Inflammatory macrophage treated with lipopolysaccharide for 1 hour (primary cell): ENCODE measurements at regions not wholly inside any gene's neighbourhood (a gene's known extent, or its start where the extent isn't known, plus 50 kb on each side); places are given as distances from the start of the nearest gene placed in this dataset.
A peak's percentile ranks its signal among the peaks of the same experiment; 100 is the strongest.

Source experiments
- DNase-seq, 2 donors: peaks; one replicate each; pipeline ENCODE4 v3.0.0-alpha.2; 2020 to 2022

DNA sequence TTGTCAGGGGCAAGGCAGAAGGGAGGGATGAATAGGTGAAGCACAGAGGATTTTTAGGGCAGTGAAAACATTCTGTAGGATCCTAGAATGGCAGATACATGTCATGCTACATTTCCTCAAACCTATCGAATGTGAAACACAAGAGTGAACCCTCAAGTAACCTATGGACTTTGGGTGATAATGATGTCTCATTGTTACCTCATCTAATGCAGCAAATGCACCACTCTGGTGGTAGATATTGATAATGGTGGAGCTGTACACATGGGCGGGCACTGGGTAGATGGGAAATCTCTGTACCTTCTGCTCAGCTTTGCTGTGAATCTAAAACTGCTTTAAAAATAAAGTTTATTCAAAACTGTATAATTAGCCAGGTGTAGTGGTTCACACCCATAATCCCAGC is 95.2 kb upstream of the NCK2 start:
- no peak for DNase-seq

- no peak for DNase-seq
Observed at GRCh38 chr2:105647731-105648130, 97.0 kb upstream of the NCK2 start.

DNA sequence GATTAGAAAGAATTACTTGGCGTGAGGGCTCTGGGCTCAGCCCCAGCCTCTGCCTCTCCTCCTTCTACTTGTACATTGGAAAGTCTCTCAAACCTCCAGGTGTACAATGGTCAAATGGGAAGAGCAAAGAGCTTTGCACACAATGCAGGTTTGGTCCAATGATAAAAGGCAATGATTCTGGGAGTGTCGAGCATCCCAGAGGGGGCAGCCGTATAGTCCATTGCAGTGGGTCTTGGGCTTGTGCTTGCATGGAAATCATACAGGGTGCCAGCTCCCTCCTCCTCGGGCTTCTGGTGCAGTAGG is 98.0 kb upstream of the NCK2 start:
- DNase-seq = no peak

DNA sequence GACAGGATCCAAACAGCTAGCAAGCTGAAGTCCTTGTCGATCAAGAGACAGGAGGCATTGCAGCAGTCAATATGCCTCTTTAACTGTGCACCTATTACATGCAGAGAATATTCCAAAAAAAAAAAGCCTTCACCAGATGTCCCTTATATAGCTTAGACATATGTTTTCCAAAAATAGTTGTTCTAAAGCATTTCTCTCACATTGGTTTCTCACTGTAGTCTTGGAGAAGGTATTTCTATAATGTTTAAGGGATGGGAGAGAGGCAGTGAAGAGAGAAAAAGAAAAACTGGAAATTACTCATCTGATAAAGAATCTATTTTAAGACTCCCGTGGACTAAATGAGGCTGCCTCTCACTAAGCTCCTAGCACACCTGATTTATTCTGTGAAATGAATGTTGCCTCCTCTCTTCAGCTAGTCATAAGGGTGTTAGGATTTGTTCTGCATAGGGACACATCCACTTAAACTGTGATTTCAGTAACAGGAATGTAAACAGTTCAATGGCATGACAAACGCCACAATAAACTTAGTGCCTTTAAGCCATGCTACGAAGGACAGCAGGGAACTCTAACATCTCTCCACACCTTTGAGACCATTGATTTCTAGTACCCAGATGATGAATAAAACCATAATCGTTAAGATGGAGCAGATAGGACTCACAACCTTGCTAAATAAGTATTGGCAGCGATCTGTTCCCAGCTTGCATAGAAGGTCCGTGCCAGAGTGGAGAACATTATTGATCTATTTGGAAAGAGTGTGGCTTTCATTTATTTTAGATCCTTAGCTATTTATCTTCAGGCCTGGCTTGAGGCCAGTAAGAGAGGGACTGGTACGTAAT is 98.6 kb upstream of the NCK2 start:
- no peak for DNase-seq

DNA sequence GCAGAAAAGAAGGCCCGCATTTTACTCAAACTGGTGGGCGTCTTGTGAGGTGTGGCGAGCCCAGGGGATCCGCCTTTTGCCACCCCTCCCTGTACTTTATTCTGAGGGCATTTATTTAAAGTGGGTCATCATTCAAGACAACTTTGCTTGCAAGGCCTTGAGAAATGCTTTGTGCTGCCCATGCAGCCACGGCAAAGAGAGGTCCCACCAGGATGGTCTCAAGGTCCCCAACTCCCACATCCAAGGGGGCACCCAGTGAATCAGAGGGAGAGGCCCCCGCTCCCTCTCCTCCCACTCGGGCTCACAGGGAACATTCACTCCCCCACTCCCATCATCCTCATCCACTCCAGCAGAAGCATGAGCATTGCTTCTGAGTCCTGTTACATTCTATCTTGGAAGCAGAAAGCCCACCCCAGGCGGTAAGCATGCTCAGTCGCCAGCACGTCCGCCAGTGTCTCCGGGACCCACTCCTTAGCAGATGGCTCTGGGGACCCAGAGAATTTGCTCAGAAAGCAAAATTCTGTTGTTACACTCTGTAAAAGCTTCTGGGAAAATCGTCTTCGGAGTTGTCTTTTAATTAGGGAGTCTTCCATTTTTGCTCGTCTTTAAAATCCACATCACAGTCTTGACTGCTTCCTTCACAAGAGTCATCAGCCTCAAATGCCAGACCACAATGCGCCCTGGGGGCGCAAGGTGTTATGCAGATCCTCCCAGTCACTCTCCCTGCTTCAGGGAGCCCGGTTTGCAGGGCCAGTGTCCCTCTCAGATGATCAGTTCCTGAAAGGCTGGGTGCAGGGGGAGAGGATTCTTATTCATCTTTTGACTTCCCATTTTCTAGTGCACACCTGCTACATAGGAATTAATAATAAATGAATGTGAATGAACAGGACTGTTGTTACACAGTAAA is 99.4 kb upstream of the NCK2 start:
- DNase-seq = no peak

- DNase-seq = no peak
Observed at GRCh38 chr2:105644174-105644980, 100.3 kb upstream of the NCK2 start.

- DNase-seq = no peak
Observed at GRCh38 chr2:105643405-105644173, 101.1 kb upstream of the NCK2 start.

DNA sequence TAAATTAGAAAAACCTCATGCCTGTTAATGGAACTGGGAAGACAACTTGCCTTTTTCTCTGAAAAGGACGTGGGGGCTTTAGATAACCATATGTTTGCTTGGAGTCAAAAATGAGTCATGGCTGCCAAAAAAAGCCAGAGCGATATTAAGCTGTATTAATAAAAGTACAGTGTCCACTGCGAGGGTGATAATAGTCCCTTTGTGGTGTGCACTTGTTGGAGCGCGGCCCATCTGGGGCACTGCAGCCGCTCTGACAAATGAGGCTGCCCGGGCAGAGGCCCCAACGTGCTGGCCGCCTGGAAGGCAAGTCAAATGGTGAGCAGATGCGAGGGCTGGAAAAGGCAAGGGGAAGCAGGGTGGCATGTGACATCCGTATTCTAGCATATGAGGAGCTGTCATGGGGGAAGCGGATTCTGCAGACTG is 103.3 kb upstream of the NCK2 start:
- DNase-seq = peak in 1 of 2 donors; percentile 1

DNA sequence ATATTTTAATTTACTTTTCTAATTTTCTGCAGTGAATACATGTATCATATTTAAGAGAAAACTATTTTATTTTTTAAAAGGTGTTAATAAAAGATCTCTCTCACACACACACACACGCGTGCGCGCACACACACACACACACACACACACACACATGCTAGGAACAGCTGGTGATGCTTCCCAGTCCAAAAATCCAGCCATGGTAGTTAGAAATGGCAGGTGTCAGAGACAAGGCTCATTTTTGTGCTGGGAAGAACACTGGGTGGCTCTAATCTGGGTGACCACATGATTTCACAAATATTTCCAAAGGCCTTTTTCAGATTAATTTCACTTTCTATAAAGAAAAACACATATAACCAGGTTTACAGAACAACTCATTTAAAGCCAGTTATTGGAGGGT is 104.5 kb upstream of the NCK2 start:
- DNase-seq = no peak

DNA sequence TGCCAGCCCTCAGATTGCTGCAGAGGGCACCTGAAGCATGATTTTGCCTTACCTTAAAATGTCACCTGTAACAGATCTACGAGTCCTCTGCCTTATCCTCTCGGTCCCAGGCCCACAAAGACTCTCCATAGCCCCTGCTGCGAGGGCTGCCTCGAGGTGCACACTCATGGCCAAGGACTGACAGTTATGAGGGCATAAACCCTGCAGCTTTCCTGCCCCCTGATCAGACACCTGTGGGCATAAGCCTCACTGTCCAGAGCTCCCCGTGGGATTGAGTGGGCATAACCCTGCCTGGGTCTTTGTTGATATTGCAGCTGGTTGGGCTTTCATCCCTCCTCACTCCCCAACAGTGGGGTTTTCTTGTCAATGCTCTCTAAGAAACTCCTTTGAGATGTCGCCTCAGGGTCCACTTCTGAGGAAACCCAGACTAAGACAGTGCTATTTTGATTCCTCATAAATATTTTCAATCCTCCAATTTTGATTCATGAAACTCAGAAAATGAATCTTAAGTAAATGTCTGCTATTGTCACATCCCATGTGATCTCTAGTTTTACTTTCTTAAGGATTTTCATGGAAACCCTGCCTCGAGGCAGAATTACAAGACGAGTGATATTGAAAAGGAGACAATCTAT is 108.5 kb upstream of the NCK2 start:
- no peak for DNase-seq

DNA sequence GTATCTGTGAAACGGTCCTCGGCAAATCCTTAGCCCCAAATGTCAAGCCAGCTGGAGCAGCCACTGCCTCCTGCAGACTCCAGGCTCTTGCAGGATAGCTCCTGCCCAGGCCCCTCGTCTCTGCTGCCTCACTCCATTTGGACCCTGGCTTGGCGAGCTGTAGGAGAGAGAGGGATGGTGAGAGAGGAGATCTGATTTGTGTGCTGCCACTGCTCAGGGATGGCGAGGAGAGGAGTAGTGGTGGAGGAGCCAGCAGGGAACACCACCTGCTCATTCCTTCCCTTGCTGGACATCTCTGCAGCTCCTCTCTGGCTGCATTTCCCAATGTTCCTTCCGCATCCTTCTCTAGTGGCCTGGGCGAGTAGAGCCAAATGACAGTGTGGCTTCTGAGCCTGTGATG is 109.1 kb upstream of the NCK2 start:
- no peak for DNase-seq

GRCh38 chr2:105634198-105634597 is 110.5 kb upstream of the NCK2 start:
- DNase-seq = no peak

DNA sequence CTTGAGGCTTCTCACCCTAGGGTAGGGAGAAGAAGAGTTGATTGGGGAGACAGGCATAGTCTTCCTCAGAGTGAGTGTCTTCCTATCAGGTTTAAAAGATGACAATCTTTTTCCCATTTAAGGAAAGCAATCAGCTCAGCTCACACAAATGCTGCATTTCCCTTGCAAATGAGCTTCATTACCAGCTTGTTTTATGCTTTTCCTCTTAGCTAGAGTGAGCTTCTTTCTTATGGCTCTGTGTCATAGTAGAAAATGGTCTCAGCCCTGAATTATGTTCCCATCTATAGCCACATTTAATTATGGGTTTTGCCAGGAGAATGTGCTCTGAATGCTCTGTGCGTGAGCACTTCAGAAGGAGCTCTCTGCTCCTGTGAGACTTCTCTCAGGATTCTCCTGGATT is 112.8 kb upstream of the NCK2 start:
- no peak for DNase-seq

DNA sequence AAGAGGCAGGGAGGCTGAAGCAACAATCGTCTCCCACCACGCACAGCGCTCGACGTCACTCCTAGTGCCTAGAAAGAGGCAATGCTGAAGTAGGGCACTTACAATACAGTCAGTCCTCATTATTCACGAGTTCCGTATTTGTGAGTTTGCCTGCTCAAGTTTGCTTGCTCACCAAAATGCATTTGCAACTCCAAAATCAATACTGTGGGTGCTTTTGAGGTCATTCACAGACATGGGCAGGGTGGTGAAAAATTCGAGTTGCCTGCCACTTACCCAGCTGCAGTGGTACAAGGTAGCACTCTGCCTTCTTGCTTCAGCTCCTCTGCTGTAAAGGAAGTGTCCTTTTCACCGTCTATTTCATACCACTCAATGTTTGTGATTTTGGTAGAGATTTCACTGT is 113.7 kb upstream of the NCK2 start:
- DNase-seq = no peak

GRCh38 chr2:105629634-105630033 is 115.1 kb upstream of the NCK2 start:
- no peak for DNase-seq

DNA sequence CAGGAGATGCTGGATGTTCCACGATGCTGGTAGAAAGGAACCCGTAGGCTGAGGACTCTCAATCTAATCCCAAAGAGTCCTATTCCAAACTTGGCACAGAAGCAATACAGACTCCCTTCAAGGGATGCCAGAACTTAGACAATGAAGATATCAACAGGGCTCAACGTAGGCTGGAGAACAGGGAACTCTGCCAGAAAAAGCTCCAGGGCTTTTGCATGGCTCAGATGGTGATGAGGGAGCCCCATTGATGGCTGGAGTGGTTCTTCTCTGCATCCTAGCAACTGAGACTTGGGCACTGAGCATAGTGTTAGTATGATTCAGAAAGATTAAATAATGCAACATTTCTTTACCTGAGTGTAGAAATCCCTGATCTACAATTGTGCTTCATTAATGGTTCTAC is 117.2 kb upstream of the NCK2 start:
- no peak for DNase-seq

DNA sequence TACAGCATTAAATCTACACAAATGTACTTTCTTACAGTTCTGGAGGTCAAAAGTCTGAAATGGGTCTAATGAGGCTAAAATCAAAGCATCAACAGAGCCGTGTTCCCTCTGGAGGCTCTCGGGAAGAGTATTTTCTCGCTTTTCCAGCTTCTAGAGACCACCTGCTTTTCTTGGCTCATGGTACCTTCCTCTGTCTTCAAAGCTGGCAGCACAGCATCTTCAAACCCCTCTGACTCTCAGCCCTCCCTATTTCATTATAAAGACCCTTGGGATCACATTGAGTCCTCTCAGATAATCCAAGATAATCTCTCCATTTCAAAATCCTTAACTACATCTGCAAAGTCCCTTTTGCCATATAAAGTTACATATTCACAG is 117.8 kb upstream of the NCK2 start:
- no peak for DNase-seq

DNA sequence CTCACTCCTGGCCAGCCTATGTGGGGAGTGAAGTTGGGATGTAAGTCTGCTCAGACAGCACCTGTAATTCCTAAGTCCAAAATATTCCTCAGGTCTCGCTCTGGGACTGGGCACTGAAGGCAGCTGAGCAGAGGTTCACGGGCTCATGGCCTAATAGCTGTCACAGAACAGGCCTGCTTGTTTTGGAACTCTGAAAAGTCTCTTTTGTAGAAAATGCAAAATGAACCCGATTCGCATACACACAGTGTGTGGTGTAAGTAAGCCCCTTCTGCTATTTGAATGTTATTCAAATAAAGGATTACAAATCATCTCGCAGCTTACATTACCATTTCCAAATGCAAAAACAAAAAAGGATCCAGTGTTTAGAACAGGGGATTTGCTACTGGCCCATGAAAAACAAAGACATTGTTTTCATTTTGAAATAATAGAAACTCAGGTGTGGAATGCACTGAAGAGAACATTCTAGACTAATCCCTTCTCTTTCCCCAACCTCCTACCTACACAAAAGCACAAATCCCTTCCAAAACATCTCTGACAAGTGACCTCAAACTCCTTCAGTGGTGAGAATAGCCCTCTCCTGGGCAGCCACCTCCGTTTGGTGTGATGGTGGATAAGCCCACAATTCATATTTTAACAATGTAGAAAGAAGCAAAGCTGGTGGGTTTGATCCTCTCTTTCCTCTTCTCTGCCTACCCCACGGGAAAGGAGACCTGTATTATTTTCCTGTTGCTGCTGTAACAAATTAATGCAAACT is 118.3 kb upstream of the NCK2 start:
- no peak for DNase-seq

- DNase-seq = no peak
Observed at GRCh38 chr2:105625632-105626031, 119.1 kb upstream of the NCK2 start.

- no peak for DNase-seq
Observed at GRCh38 chr2:105621038-105621437, 123.7 kb upstream of the NCK2 start.

GRCh38 chr2:105618351-105618659 is 126.4 kb upstream of the NCK2 start:
- no peak for DNase-seq
